ENCODE measurements at regions not wholly inside any gene's neighbourhood (a gene's known extent, or its start where the extent isn't known, plus 50 kb on each side); places are given as distances from the start of the nearest gene placed in this dataset.

- H3K27ac ChIP-seq (ENCODE audit: low read length, poor library complexity, severe bottlenecking): no peak overlapping the region
- no peak overlapping the region for H2AK5ac ChIP-seq (ENCODE audit: low read length, severe bottlenecking)
- no peak overlapping the region for H3K4me3 ChIP-seq (ENCODE audit: insufficient read depth in 1 of 2, low read depth in 1 of 2, low read length in 2 of 2)
- H2AFZ ChIP-seq (ENCODE audit: low read depth, low read length): no peak overlapping the region
- H3K23ac ChIP-seq (ENCODE audit: low read length in 2 of 2): no peak overlapping the region
- no peaks in the 10 kb centered on the region for H3K36me3 ChIP-seq (ENCODE audit: control insufficient read depth in 1 of 2, insufficient read depth in 2 of 2, low read depth in 1 of 2, low read length in 2 of 2)
- H3K18ac ChIP-seq (ENCODE audit: low read depth in 1 of 2, low read length in 2 of 2): no peak overlapping the region
- WGBS: 81% methylated on average over 4 of the region's 5 CpGs
- H3K4ac ChIP-seq (ENCODE audit: low read depth in 1 of 2, low read length in 2 of 2): no peak overlapping the region
- H3K9ac ChIP-seq (ENCODE audit: low read length): no peak overlapping the region
- H3K14ac ChIP-seq (ENCODE audit: low read length in 2 of 2): no peak overlapping the region
- H3K9me3 ChIP-seq (ENCODE audit: control insufficient read depth, low read length): no peaks in the 10 kb centered on the region
- H2BK5ac ChIP-seq (ENCODE audit: low read depth, low read length, poor library complexity, severe bottlenecking): no peak overlapping the region
- H3K27me3 ChIP-seq (ENCODE audit: control insufficient read depth in 1 of 2, insufficient read depth in 1 of 2, low read length in 2 of 2): no peaks in the 10 kb centered on the region
- no peaks in the 10 kb centered on the region for H3K79me1 ChIP-seq (replicated peaks; ENCODE audit: low read length, poor library complexity, severe bottlenecking)
- H4K8ac ChIP-seq (ENCODE audit: low read length): no peak overlapping the region
- peaks cover 1% of the 10 kb centered on the region for H3K4me1 ChIP-seq (ENCODE audit: control insufficient read depth, insufficient read depth, low read depth, low read length)
- H2BK15ac ChIP-seq (ENCODE audit: low read depth, poor library complexity, severe bottlenecking): no peak overlapping the region
- no peak overlapping the region for H3K4me2 ChIP-seq (ENCODE audit: low read length, poor library complexity, severe bottlenecking)
- no peak for DNase-seq
- no peak overlapping the region for H2BK12ac ChIP-seq (ENCODE audit: low read length in 2 of 2)
- H2BK120ac ChIP-seq (ENCODE audit: low read depth, low read length): no peak overlapping the region
- H4K91ac ChIP-seq (ENCODE audit: low read length): no peak overlapping the region
Observed at GRCh38 chr3:30448450-30449289, 157.7 kb upstream of the TGFBR2 start.

- 100% methylated on average over 1 of the region's 1 CpG for WGBS
- Histone ChIP-seq H3K4me3 (ENCODE audit: insufficient read depth in 1 of 2, low read depth in 1 of 2, low read length in 2 of 2) (no peak overlapping the region), H3K4ac (ENCODE audit: low read depth in 1 of 2, low read length in 2 of 2) (no peak overlapping the region), H3K4me2 (ENCODE audit: low read length, poor library complexity, severe bottlenecking) (no peak overlapping the region), H3K79me1 (replicated peaks; ENCODE audit: low read length, poor library complexity, severe bottlenecking) (no peaks in the 10 kb centered on the region), H3K36me3 (ENCODE audit: control insufficient read depth in 1 of 2, insufficient read depth in 2 of 2, low read depth in 1 of 2, low read length in 2 of 2) (no peaks in the 10 kb centered on the region), H3K14ac (ENCODE audit: low read length in 2 of 2) (no peak overlapping the region), H2BK5ac (ENCODE audit: low read depth, low read length, poor library complexity, severe bottlenecking) (no peak overlapping the region), H4K8ac (ENCODE audit: low read length) (no peak overlapping the region), H2BK120ac (ENCODE audit: low read depth, low read length) (no peak overlapping the region), H3K9ac (ENCODE audit: low read length) (no peak overlapping the region), H3K23ac (ENCODE audit: low read length in 2 of 2) (no peak overlapping the region), H3K27ac (ENCODE audit: low read length, poor library complexity, severe bottlenecking) (no peak overlapping the region), H2BK12ac (ENCODE audit: low read length in 2 of 2) (no peak overlapping the region), H2AFZ (ENCODE audit: low read depth, low read length) (no peak overlapping the region), H3K27me3 (ENCODE audit: control insufficient read depth in 1 of 2, insufficient read depth in 1 of 2, low read length in 2 of 2) (no peaks in the 10 kb centered on the region), H3K4me1 (ENCODE audit: control insufficient read depth, insufficient read depth, low read depth, low read length) (peaks cover 1% of the 10 kb centered on the region), H2AK5ac (ENCODE audit: low read length, severe bottlenecking) (no peak overlapping the region), H4K91ac (ENCODE audit: low read length) (no peak overlapping the region), H3K18ac (ENCODE audit: low read depth in 1 of 2, low read length in 2 of 2) (no peak overlapping the region), H2BK15ac (ENCODE audit: low read depth, poor library complexity, severe bottlenecking) (no peak overlapping the region), H3K9me3 (ENCODE audit: control insufficient read depth, low read length) (no peaks in the 10 kb centered on the region)
- no peak for DNase-seq
Observed at GRCh38 chr3:30449290-30449632, 157.1 kb upstream of the TGFBR2 start.

- Histone ChIP-seq H2BK120ac (ENCODE audit: low read depth, low read length) (no peak overlapping the region), H4K91ac (ENCODE audit: low read length) (no peak overlapping the region), H3K4ac (ENCODE audit: low read depth in 1 of 2, low read length in 2 of 2) (no peak overlapping the region), H3K27ac (ENCODE audit: low read length, poor library complexity, severe bottlenecking) (no peak overlapping the region), H3K9me3 (ENCODE audit: control insufficient read depth, low read length) (no peaks in the 10 kb centered on the region), H3K23ac (ENCODE audit: low read length in 2 of 2) (no peak overlapping the region), H2AFZ (ENCODE audit: low read depth, low read length) (no peak overlapping the region), H3K4me2 (ENCODE audit: low read length, poor library complexity, severe bottlenecking) (no peak overlapping the region), H3K36me3 (ENCODE audit: control insufficient read depth in 1 of 2, insufficient read depth in 2 of 2, low read depth in 1 of 2, low read length in 2 of 2) (no peaks in the 10 kb centered on the region), H2BK5ac (ENCODE audit: low read depth, low read length, poor library complexity, severe bottlenecking) (no peak overlapping the region), H3K14ac (ENCODE audit: low read length in 2 of 2) (no peak overlapping the region), H2BK15ac (ENCODE audit: low read depth, poor library complexity, severe bottlenecking) (no peak overlapping the region), H3K27me3 (ENCODE audit: control insufficient read depth in 1 of 2, insufficient read depth in 1 of 2, low read length in 2 of 2) (no peaks in the 10 kb centered on the region), H3K79me1 (replicated peaks; ENCODE audit: low read length, poor library complexity, severe bottlenecking) (no peaks in the 10 kb centered on the region), H3K18ac (ENCODE audit: low read depth in 1 of 2, low read length in 2 of 2) (no peak overlapping the region), H3K4me1 (ENCODE audit: control insufficient read depth, insufficient read depth, low read depth, low read length) (no peaks in the 10 kb centered on the region), H2BK12ac (ENCODE audit: low read length in 2 of 2) (no peak overlapping the region), H3K4me3 (ENCODE audit: insufficient read depth in 1 of 2, low read depth in 1 of 2, low read length in 2 of 2) (no peak overlapping the region), H2AK5ac (ENCODE audit: low read length, severe bottlenecking) (no peak overlapping the region), H4K8ac (ENCODE audit: low read length) (no peak overlapping the region), H3K9ac (ENCODE audit: low read length) (no peak overlapping the region)
- DNase-seq: no peak
- no CpG with 5 or more reads among the region's 3 CpGs for WGBS
Observed at GRCh38 chr3:30452446-30452845, 154.0 kb upstream of the TGFBR2 start.

- Histone ChIP-seq H3K4me3 (ENCODE audit: insufficient read depth in 1 of 2, low read depth in 1 of 2, low read length in 2 of 2) (no peak overlapping the region), H3K18ac (ENCODE audit: low read depth in 1 of 2, low read length in 2 of 2) (no peak overlapping the region), H2AFZ (ENCODE audit: low read depth, low read length) (no peak overlapping the region)
Observed at GRCh38 chr3:30453360-30454039, 152.9 kb upstream of the TGFBR2 start.

More at GRCh38 chr3:30453360-30454039, 152.9 kb upstream of the TGFBR2 start:
- H3K9ac ChIP-seq (ENCODE audit: low read length): no peak overlapping the region
- H2BK15ac ChIP-seq (ENCODE audit: low read depth, poor library complexity, severe bottlenecking): no peak overlapping the region
- no peak overlapping the region for H3K4me2 ChIP-seq (ENCODE audit: low read length, poor library complexity, severe bottlenecking)
- no peak for DNase-seq
- H3K36me3 ChIP-seq (ENCODE audit: control insufficient read depth in 1 of 2, insufficient read depth in 2 of 2, low read depth in 1 of 2, low read length in 2 of 2): no peaks in the 10 kb centered on the region
- no peak overlapping the region for H2BK5ac ChIP-seq (ENCODE audit: low read depth, low read length, poor library complexity, severe bottlenecking)
- H3K9me3 ChIP-seq (ENCODE audit: control insufficient read depth, low read length): no peaks in the 10 kb centered on the region
- H3K4me1 ChIP-seq (ENCODE audit: control insufficient read depth, insufficient read depth, low read depth, low read length): no peaks in the 10 kb centered on the region
- no peaks in the 10 kb centered on the region for H3K79me1 ChIP-seq (replicated peaks; ENCODE audit: low read length, poor library complexity, severe bottlenecking)
- no peak overlapping the region for H3K4ac ChIP-seq (ENCODE audit: low read depth in 1 of 2, low read length in 2 of 2)
- WGBS: 68% methylated on average over 1 of the region's 4 CpGs
- H3K27ac ChIP-seq (ENCODE audit: low read length, poor library complexity, severe bottlenecking): no peak overlapping the region
- no peak overlapping the region for H4K8ac ChIP-seq (ENCODE audit: low read length)
- H4K91ac ChIP-seq (ENCODE audit: low read length): no peak overlapping the region
- no peak overlapping the region for H2AK5ac ChIP-seq (ENCODE audit: low read length, severe bottlenecking)
- no peak overlapping the region for H3K23ac ChIP-seq (ENCODE audit: low read length in 2 of 2)
- H2BK120ac ChIP-seq (ENCODE audit: low read depth, low read length): no peak overlapping the region
- no peak overlapping the region for H2BK12ac ChIP-seq (ENCODE audit: low read length in 2 of 2)
- H3K14ac ChIP-seq (ENCODE audit: low read length in 2 of 2): no peak overlapping the region
- no peaks in the 10 kb centered on the region for H3K27me3 ChIP-seq (ENCODE audit: control insufficient read depth in 1 of 2, insufficient read depth in 1 of 2, low read length in 2 of 2)
